OCI-LY1 (cell line): ENCODE measurements at regions not wholly inside any gene's neighbourhood (a gene's known extent, or its start where the extent isn't known, plus 50 kb on each side); places are given as distances from the start of the nearest gene placed in this dataset.

Experiments used
- CTCF ChIP-seq: fragments of 200-600 bp; sonication (generic), shearing (Covaris generic); IDR thresholded peaks from 2 replicates; pipeline ENCODE4 v1.5.1; 2017; ENCODE audit warnings: mild to moderate bottlenecking, antibody characterized with exemption, low read length, moderate library complexity, mixed read lengths
- EZH2 ChIP-seq: fragments of 200-600 bp; sonication (generic), shearing (Covaris generic); IDR thresholded peaks from 2 replicates; pipeline ENCODE4 v1.8.0; 2017; ENCODE audit warnings: borderline replicate concordance, mixed run types, mild to moderate bottlenecking, antibody characterized with exemption, low read length, moderate library complexity, mixed read lengths

DNA sequence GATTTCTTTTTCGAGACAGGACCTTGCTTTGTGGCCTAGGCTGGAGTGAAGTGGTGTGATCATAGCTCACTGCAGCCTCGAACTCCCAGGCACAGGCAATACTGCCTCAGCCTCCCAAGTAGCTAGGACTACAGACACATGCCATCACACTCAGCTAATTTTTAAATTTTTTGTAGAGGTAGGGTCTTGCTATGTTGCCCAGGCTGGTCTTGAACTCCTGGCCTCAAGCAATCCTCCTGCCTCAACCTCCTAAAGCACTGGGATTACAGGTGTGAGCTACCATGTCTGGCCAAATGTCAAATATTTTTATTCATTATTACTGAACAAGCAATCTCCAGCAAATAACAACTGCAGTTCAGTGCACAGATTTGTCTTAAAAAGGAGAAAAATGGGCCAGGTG, 131.7 kb upstream of the IFNGR1 start:
- TF ChIP-seq EZH2 (no peak), CTCF (no peak)
